WTC11 (cell line): ENCODE measurements at regions not wholly inside any gene's neighbourhood (a gene's known extent, or its start where the extent isn't known, plus 50 kb on each side); places are given as distances from the start of the nearest gene placed in this dataset.

Experiments used
- ATAC-seq: fragments of 200-7000 bp; cut with Tn5 transposase; 2 replicates; pipeline ENCODE4 v1.10.0; 2021; ENCODE audit warnings: mild to moderate bottlenecking, moderate library complexity
- CTCF ChIA-PET: fragments of 300-600 bp; sonication (Branson Sonifier 250); formaldehyde crosslinking; loops from one replicate; lab custom pipeline; 2021; ENCODE audit warnings: antibody characterized with exemption; lab: Charles Lee
- POLR2A ChIA-PET: fragments of 350-600 bp; sonication (Branson Sonifier 250); formaldehyde crosslinking; loops from one replicate; lab custom pipeline; 2021; ENCODE audit warnings: antibody characterized with exemption; lab: Charles Lee
- DNase-seq: peaks from one replicate; pipeline ENCODE4 v3.0.0; 2021; ENCODE audit warnings: low spot score
- H3K27ac Mint-ChIP-seq: 2 replicates; pipeline ENCODE4 v1.8.0; 2021; ENCODE audit warnings: mixed read lengths
- H3K27me3 Mint-ChIP-seq: 2 replicates; pipeline ENCODE4 v1.8.0; 2021; ENCODE audit warnings: low read depth, mild to moderate bottlenecking, moderate library complexity, mixed read lengths
- H3K36me3 Mint-ChIP-seq: 2 replicates; pipeline ENCODE4 v1.8.0; 2021; ENCODE audit warnings: mixed read lengths
- H3K4me1 Mint-ChIP-seq: 2 replicates; pipeline ENCODE4 v1.8.0; 2022; ENCODE audit warnings: mixed read lengths
- H3K4me3 Mint-ChIP-seq: 2 replicates; pipeline ENCODE4 v1.8.0; 2021; ENCODE audit warnings: mild to moderate bottlenecking, moderate library complexity, mixed read lengths
- H3K9me3 Mint-ChIP-seq: 2 replicates; pipeline ENCODE4 v1.8.0; 2021; ENCODE audit warnings: mixed read lengths
- ELF4 ChIP-seq: sonication (generic); formaldehyde crosslinking; IDR thresholded peaks from 2 replicates; pipeline ENCODE4 v1.8.1; 2022; ENCODE audit warnings: low read depth, mild to moderate bottlenecking, moderate library complexity, missing genetic modification reagents
- FOXJ3 ChIP-seq: sonication (generic); formaldehyde crosslinking; IDR thresholded peaks from 2 replicates; pipeline ENCODE4 v1.9.0; 2021; ENCODE audit warnings: missing genetic modification reagents, mild to moderate bottlenecking, borderline replicate concordance
- FOXK1 ChIP-seq: sonication (generic); formaldehyde crosslinking; IDR thresholded peaks from 2 replicates; pipeline ENCODE4 v1.8.0; 2022; ENCODE audit warnings: mild to moderate bottlenecking, moderate library complexity, missing genetic modification reagents
- GRHL2 ChIP-seq: fragments of 250-450 bp; sonication (Bioruptor Pico); IDR thresholded peaks from 2 replicates; pipeline ENCODE4 v1.8.0; 2022; ENCODE audit warnings: mild to moderate bottlenecking, moderate library complexity; ENCODE audit not compliant: insufficient replicate concordance, severe bottlenecking
- HMGA2 ChIP-seq: fragments of 250-450 bp; sonication (Bioruptor Pico); IDR thresholded peaks from 2 replicates; pipeline ENCODE4 v1.4.0; 2021; ENCODE audit warnings: mild to moderate bottlenecking, moderate library complexity
- IRF2 ChIP-seq: sonication (generic); formaldehyde crosslinking; IDR thresholded peaks from 2 replicates; pipeline ENCODE4 v1.8.0; 2022; ENCODE audit warnings: low read depth, missing genetic modification reagents, borderline replicate concordance
- MXD4 ChIP-seq: fragments of 250-450 bp; sonication (Bioruptor Pico); IDR thresholded peaks from 2 replicates; pipeline ENCODE4 v1.8.0; 2021; ENCODE audit warnings: mild to moderate bottlenecking, moderate library complexity, borderline replicate concordance
- NFATC4 ChIP-seq: fragments of 250-450 bp; sonication (Bioruptor Pico); IDR thresholded peaks from 2 replicates; pipeline ENCODE4 v1.9.0; 2021; ENCODE audit warnings: mild to moderate bottlenecking
- NR2C2 ChIP-seq: sonication (generic); formaldehyde crosslinking; IDR thresholded peaks from 2 replicates; pipeline ENCODE4 v1.8.0; 2022; ENCODE audit warnings: mild to moderate bottlenecking, missing genetic modification reagents
- RELA ChIP-seq: sonication (generic); formaldehyde crosslinking; IDR thresholded peaks from 2 replicates; pipeline ENCODE4 v1.8.1; 2022; ENCODE audit warnings: missing genetic modification reagents, mild to moderate bottlenecking, borderline replicate concordance
- SMAD3 ChIP-seq: sonication (generic); formaldehyde crosslinking; IDR thresholded peaks from 2 replicates; pipeline ENCODE4 v1.8.0; 2022; ENCODE audit warnings: missing genetic modification reagents, mild to moderate bottlenecking, borderline replicate concordance
- TP53 ChIP-seq: sonication (generic); formaldehyde crosslinking; IDR thresholded peaks from 2 replicates; pipeline ENCODE4 v1.8.1; 2023; ENCODE audit warnings: mild to moderate bottlenecking, missing genetic modification reagents
- ZBTB21 ChIP-seq: sonication (generic); formaldehyde crosslinking; IDR thresholded peaks from 2 replicates; pipeline ENCODE4 v1.8.1; 2023; ENCODE audit warnings: mild to moderate bottlenecking, missing genetic modification reagents, borderline replicate concordance
- ZNF396 ChIP-seq: fragments of 250-450 bp; sonication (Bioruptor Pico); IDR thresholded peaks from 2 replicates; pipeline ENCODE4 v1.8.0; 2021; ENCODE audit warnings: mild to moderate bottlenecking, moderate library complexity, borderline replicate concordance
- TF ChIP-seq, protein P1 (sequence below): sonication (generic); formaldehyde crosslinking; IDR thresholded peaks from 2 replicates; pipeline ENCODE4 v1.8.1; 2022; ENCODE audit warnings: missing genetic modification reagents, borderline replicate concordance
- TF ChIP-seq, protein P2 (sequence below): sonication (generic); formaldehyde crosslinking; IDR thresholded peaks from 2 replicates; pipeline ENCODE4 v1.8.0; 2022; ENCODE audit warnings: mild to moderate bottlenecking, missing genetic modification reagents
- TF ChIP-seq, protein P3 (sequence below): fragments of 250-450 bp; sonication (Bioruptor Pico); IDR thresholded peaks from 2 replicates; pipeline ENCODE4 v1.9.0; 2021; ENCODE audit warnings: moderate library complexity, mild to moderate bottlenecking, inconsistent platforms, borderline replicate concordance
- TF ChIP-seq, protein P4 (sequence below): sonication (generic); formaldehyde crosslinking; IDR thresholded peaks from 2 replicates; pipeline ENCODE4 v1.8.0; 2022; ENCODE audit warnings: mild to moderate bottlenecking, missing genetic modification reagents
- TF ChIP-seq, protein P5 (sequence below): sonication (generic); formaldehyde crosslinking; IDR thresholded peaks from 2 replicates; pipeline ENCODE4 v1.8.1; 2023; ENCODE audit warnings: mild to moderate bottlenecking, moderate library complexity, missing genetic modification reagents
- TF ChIP-seq, protein P6 (sequence below): sonication (generic); formaldehyde crosslinking; conservative IDR thresholded peaks from 2 replicates; pipeline ENCODE4 v1.8.1; 2022; ENCODE audit warnings: mild to moderate bottlenecking, missing genetic modification reagents
- TF ChIP-seq, protein P7 (sequence below): fragments of 250-450 bp; sonication (Bioruptor Pico); IDR thresholded peaks from 2 replicates; pipeline ENCODE4 v1.9.0; 2021; ENCODE audit warnings: mild to moderate bottlenecking

DNA sequence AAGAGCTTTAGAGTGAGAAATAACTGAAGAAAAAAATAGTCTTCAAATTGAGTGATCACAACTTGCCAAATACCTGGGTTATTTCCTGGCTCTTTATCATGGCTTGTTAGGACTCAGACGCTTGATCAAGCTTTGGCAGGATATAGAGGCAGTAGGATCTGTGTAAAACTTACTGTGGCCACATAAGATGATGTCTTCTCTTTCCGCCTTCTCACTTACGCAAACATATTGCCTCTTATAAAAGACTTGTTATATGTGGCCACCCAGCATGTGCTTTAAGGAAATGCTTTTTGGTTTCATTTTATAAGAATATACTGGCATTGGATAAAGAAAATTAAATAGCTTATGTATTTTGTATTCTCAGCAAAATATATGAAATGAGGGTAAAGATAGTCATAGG is 101.8 kb upstream of the AKIRIN2 start:
- Mint-ChIP-seq H3K27me3 (no peaks in the 10 kb centered on the region), H3K36me3 (no peaks in the 10 kb centered on the region)
- TF ChIP-seq, protein P1, sequence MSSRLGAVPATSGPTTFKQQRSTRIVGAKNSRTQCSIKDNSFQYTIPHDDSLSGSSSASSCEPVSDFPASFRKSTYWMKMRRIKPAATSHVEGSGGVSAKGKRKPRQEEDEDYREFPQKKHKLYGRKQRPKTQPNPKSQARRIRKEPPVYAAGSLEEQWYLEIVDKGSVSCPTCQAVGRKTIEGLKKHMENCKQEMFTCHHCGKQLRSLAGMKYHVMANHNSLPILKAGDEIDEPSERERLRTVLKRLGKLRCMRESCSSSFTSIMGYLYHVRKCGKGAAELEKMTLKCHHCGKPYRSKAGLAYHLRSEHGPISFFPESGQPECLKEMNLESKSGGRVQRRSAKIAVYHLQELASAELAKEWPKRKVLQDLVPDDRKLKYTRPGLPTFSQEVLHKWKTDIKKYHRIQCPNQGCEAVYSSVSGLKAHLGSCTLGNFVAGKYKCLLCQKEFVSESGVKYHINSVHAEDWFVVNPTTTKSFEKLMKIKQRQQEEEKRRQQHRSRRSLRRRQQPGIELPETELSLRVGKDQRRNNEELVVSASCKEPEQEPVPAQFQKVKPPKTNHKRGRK (CRISPR knock-in tag), result no peak
- TF ChIP-seq, protein P2, sequence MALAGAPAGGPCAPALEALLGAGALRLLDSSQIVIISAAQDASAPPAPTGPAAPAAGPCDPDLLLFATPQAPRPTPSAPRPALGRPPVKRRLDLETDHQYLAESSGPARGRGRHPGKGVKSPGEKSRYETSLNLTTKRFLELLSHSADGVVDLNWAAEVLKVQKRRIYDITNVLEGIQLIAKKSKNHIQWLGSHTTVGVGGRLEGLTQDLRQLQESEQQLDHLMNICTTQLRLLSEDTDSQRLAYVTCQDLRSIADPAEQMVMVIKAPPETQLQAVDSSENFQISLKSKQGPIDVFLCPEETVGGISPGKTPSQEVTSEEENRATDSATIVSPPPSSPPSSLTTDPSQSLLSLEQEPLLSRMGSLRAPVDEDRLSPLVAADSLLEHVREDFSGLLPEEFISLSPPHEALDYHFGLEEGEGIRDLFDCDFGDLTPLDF (CRISPR knock-in tag), result no peak
- TF ChIP-seq GRHL2 (CRISPR knock-in tag), result no peak
- TF ChIP-seq HMGA2 (CRISPR knock-in tag), result no peak
- TF ChIP-seq TP53 (CRISPR knock-in tag), result no peak
- TF ChIP-seq, protein P3, sequence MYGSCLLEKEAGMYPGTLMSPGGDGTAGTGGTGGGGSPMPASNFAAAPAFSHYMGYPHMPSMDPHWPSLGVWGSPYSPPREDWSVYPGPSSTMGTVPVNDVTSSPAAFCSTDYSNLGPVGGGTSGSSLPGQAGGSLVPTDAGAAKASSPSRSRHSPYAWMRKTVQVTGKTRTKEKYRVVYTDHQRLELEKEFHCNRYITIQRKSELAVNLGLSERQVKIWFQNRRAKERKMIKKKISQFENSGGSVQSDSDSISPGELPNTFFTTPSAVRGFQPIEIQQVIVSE (CRISPR knock-in tag), result no peak
- TF ChIP-seq ZNF396 (CRISPR knock-in tag), result no peak
- TF ChIP-seq ELF4 (CRISPR knock-in tag), result no peak
- TF ChIP-seq, protein P4, sequence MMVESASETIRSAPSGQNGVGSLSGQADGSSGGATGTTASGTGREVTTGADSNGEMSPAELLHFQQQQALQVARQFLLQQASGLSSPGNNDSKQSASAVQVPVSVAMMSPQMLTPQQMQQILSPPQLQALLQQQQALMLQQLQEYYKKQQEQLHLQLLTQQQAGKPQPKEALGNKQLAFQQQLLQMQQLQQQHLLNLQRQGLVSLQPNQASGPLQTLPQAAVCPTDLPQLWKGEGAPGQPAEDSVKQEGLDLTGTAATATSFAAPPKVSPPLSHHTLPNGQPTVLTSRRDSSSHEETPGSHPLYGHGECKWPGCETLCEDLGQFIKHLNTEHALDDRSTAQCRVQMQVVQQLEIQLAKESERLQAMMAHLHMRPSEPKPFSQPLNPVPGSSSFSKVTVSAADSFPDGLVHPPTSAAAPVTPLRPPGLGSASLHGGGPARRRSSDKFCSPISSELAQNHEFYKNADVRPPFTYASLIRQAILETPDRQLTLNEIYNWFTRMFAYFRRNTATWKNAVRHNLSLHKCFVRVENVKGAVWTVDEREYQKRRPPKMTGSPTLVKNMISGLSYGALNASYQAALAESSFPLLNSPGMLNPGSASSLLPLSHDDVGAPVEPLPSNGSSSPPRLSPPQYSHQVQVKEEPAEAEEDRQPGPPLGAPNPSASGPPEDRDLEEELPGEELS (CRISPR knock-in tag), result no peak
- no peak for TF ChIP-seq NR2C2
- TF ChIP-seq NFATC4 (CRISPR knock-in tag), result no peak
- no peak for TF ChIP-seq IRF2 (CRISPR knock-in tag)
- no peak for TF ChIP-seq FOXK1 (CRISPR knock-in tag)
- TF ChIP-seq, protein P5, sequence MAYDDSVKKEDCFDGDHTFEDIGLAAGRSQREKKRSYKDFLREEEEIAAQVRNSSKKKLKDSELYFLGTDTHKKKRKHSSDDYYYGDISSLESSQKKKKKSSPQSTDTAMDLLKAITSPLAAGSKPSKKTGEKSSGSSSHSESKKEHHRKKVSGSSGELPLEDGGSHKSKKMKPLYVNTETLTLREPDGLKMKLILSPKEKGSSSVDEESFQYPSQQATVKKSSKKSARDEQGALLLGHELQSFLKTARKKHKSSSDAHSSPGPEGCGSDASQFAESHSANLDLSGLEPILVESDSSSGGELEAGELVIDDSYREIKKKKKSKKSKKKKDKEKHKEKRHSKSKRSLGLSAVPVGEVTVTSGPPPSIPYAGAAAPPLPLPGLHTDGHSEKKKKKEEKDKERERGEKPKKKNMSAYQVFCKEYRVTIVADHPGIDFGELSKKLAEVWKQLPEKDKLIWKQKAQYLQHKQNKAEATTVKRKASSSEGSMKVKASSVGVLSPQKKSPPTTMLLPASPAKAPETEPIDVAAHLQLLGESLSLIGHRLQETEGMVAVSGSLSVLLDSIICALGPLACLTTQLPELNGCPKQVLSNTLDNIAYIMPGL (CRISPR knock-in tag), result no peak
- no peak for TF ChIP-seq ZBTB21 (CRISPR knock-in tag)
- no peak for TF ChIP-seq MXD4 (CRISPR knock-in tag)
- TF ChIP-seq, protein P6, sequence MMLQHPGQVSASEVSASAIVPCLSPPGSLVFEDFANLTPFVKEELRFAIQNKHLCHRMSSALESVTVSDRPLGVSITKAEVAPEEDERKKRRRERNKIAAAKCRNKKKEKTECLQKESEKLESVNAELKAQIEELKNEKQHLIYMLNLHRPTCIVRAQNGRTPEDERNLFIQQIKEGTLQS, result no peak
- TF ChIP-seq SMAD3 (CRISPR knock-in tag), result no peak
- no peak for TF ChIP-seq RELA (CRISPR knock-in tag)
- TF ChIP-seq, all 79 proteins: peak for 0
- Mint-ChIP-seq H3K9me3 (no peaks in the 10 kb centered on the region), H3K4me3 (no peak overlapping the region), H3K4me1 (peaks cover 5% of the 10 kb centered on the region), H3K27ac (no peak overlapping the region)
- DNase-seq (no peak), ATAC-seq (no peak)
- CTCF ChIA-PET, result no interaction called here
- POLR2A ChIA-PET, result no interaction called here

DNA sequence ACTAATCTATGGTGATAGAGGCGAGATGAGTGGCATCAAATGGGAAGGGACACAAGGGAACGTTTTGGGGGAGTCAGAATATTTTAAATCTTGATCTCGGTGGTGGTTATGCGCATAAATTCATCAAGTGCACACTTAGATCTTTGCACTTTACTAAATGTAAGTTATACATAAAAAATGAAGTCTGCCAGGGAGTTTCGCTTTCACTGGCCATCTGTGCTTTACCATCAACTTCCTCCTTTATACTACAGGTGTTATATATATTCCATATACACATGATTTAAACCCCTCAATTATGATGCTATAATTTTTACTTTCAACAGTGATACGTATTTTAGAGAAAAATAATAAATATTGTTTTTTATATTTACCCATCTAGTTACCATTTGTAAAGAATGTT is 97.6 kb upstream of the AKIRIN2 start:
- CTCF ChIA-PET, result no interaction called here
- H3K27ac Mint-ChIP-seq, result no peak overlapping the region

More for the DNA sequence above, 97.6 kb upstream of the AKIRIN2 start:
- ATAC-seq, result no peak
- H3K36me3 Mint-ChIP-seq, result no peaks in the 10 kb centered on the region
- POLR2A ChIA-PET, result no interaction called here
- TF ChIP-seq, protein P6, result no peak
- TF ChIP-seq FOXJ3 (CRISPR knock-in tag) (no peak), HMGA2 (CRISPR knock-in tag) (no peak)
- TF ChIP-seq, protein P7, sequence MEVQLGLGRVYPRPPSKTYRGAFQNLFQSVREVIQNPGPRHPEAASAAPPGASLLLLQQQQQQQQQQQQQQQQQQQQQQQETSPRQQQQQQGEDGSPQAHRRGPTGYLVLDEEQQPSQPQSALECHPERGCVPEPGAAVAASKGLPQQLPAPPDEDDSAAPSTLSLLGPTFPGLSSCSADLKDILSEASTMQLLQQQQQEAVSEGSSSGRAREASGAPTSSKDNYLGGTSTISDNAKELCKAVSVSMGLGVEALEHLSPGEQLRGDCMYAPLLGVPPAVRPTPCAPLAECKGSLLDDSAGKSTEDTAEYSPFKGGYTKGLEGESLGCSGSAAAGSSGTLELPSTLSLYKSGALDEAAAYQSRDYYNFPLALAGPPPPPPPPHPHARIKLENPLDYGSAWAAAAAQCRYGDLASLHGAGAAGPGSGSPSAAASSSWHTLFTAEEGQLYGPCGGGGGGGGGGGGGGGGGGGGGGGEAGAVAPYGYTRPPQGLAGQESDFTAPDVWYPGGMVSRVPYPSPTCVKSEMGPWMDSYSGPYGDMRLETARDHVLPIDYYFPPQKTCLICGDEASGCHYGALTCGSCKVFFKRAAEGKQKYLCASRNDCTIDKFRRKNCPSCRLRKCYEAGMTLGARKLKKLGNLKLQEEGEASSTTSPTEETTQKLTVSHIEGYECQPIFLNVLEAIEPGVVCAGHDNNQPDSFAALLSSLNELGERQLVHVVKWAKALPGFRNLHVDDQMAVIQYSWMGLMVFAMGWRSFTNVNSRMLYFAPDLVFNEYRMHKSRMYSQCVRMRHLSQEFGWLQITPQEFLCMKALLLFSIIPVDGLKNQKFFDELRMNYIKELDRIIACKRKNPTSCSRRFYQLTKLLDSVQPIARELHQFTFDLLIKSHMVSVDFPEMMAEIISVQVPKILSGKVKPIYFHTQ (CRISPR knock-in tag), result no peak
- TF ChIP-seq, all 79 proteins: peak for 0
- peaks cover 31% of the 10 kb centered on the region for H3K4me1 Mint-ChIP-seq
- no peak overlapping the region for H3K4me3 Mint-ChIP-seq
- DNase-seq, result no peak
- no peaks in the 10 kb centered on the region for H3K27me3 Mint-ChIP-seq
- no peaks in the 10 kb centered on the region for H3K9me3 Mint-ChIP-seq
